K562 (cell line): ENCODE measurements at regions not wholly inside any gene's neighbourhood (a gene's known extent, or its start where the extent isn't known, plus 50 kb on each side); places are given as distances from the start of the nearest gene placed in this dataset.

Source experiments
- ATAC-seq: fragments of 200-7000 bp; cut with Tn5 transposase; 3 replicates; pipeline ENCODE4 v1.9.1; 2020; ENCODE audit warnings: moderate library complexity
- BruUV-seq: library from RNA; stranded (reverse); fragments of 400-500 nt; replicated peaks from 2 replicates; lab custom pipeline; 2021; lab: Mats Ljungman, UMichigan
- CTCF ChIA-PET: fragments of 300-600 bp; formaldehyde crosslinking; extraction: SDS; loops from one replicate; lab custom pipeline; 2021; ENCODE audit warnings: low intra/inter-chr PET ratio; lab: Yijun Ruan, JAX
- POLR2A ChIA-PET: fragments of 300-600, 350-650 bp; sonication (Branson Sonifier 250); formaldehyde crosslinking; extraction: SDS; loops from one replicate; lab custom pipeline; 2021; ENCODE audit warnings: antibody characterized with exemption, inconsistent platforms; lab: Yijun Ruan, JAX
- DNase-seq, 4 experiments: peaks; one replicate each; pipeline versions ENCODE4 v3.0.0 to v3.0.0-alpha.2; 2011 to 2018; ENCODE audit warnings: low spot score in 3 of 4, mixed read lengths in 3 of 4; ENCODE audit errors: extremely low read depth in 1 of 4
- FAIRE-seq: peaks from 2 replicates; lab custom pipeline; 2011; peaks lifted over from hg19 to GRCh38; lab: Jason Lieb, UNC
- H2AFZ ChIP-seq: 2 replicates; pipeline ENCODE4 v1.6.0; 2011; ENCODE audit warnings: low read depth, low read length, control low read depth, inconsistent platforms
- H3K27ac ChIP-seq: fragments of 200-600 bp; 3 replicates; pipeline ENCODE4 v1.8.0; 2011; ENCODE audit warnings: low read depth, mild to moderate bottlenecking, control low read depth, inconsistent platforms, low read length, moderate library complexity, mixed read lengths; ENCODE audit errors: extremely low read depth
- H3K27me3 ChIP-seq, 2 experiments: fragments of 300-600 bp in 1 of 2; 2 replicates in 1 of 2; 3 replicates in 1 of 2; pipeline versions ENCODE4 v1.6.0 to v1.8.0; 2011; ENCODE audit warnings: inconsistent platforms in 2 of 2, low read length in 2 of 2, mild to moderate bottlenecking in 1 of 2, mixed read lengths in 1 of 2, moderate library complexity in 1 of 2; ENCODE audit not compliant: control insufficient read depth in 2 of 2, insufficient read depth in 2 of 2
- H3K36me3 ChIP-seq: fragments of 300-600 bp; 3 replicates; pipeline ENCODE4 v1.8.0; 2011; ENCODE audit warnings: mild to moderate bottlenecking, low read length, inconsistent platforms; ENCODE audit not compliant: control insufficient read depth, insufficient read depth
- H3K4me1 ChIP-seq, 2 experiments: fragments of 200-600 bp in 1 of 2; replicated peaks in 1 of 2; 2 replicates in 1 of 2; 3 replicates in 1 of 2; pipeline versions ENCODE4 v1.5.1 to v1.8.0; 2011; ENCODE audit warnings: inconsistent platforms in 2 of 2, low read length in 2 of 2, mild to moderate bottlenecking in 1 of 2, mixed read lengths in 1 of 2, moderate library complexity in 1 of 2; ENCODE audit not compliant: control insufficient read depth in 2 of 2, insufficient read depth in 2 of 2
- H3K4me2 ChIP-seq: 2 replicates; pipeline ENCODE4 v1.6.1; 2011; ENCODE audit warnings: low read length, control low read depth, inconsistent platforms, mixed read lengths; ENCODE audit not compliant: insufficient read depth
- H3K4me3 ChIP-seq: fragments of 200-600 bp; sonication (generic), shearing (Covaris generic); 2 replicates; pipeline ENCODE4 v1.5.1; 2016; ENCODE audit warnings: control low read depth, inconsistent platforms
- H3K79me2 ChIP-seq: fragments of 200-600 bp; 3 replicates; pipeline ENCODE4 v1.8.0; 2011; ENCODE audit warnings: low read length, inconsistent platforms; ENCODE audit not compliant: control insufficient read depth, insufficient read depth
- H3K9ac ChIP-seq, 2 experiments: 2 replicates each; pipeline versions ENCODE4 v1.6.0 to v1.6.1; 2011; ENCODE audit warnings: low read depth in 2 of 2, low read length in 2 of 2, control low read depth in 1 of 2, inconsistent platforms in 1 of 2, mild to moderate bottlenecking in 1 of 2, mixed read lengths in 1 of 2; ENCODE audit not compliant: insufficient read depth in 1 of 2
- H3K9me1 ChIP-seq: one replicate; pipeline ENCODE4 v1.6.0; 2011; ENCODE audit warnings: inconsistent platforms, mild to moderate bottlenecking, low read length, moderate library complexity; ENCODE audit not compliant: control insufficient read depth, insufficient read depth
- H3K9me3 ChIP-seq: replicated peaks from 2 replicates; pipeline ENCODE4 v1.5.1; 2011; ENCODE audit warnings: low read depth, low read length, inconsistent platforms; ENCODE audit not compliant: control insufficient read depth, insufficient read depth
- H4K20me1 ChIP-seq: replicated peaks from 2 replicates; pipeline ENCODE4 v1.6.1; 2011; ENCODE audit warnings: low read length, inconsistent platforms, mixed read lengths; ENCODE audit not compliant: control insufficient read depth, insufficient read depth
- BACH1 ChIP-seq: fragments of 200-800 bp; sonication (Bioruptor generic); IDR thresholded peaks from 2 replicates; pipeline ENCODE4 v1.6.1; 2016; ENCODE audit warnings: missing genetic modification characterization, missing compliant biosample characterization
- ELF1 ChIP-seq: fragments of 200-800 bp; sonication (Bioruptor generic); IDR thresholded peaks from 2 replicates; pipeline ENCODE4 v1.6.1; 2016; ENCODE audit warnings: missing genetic modification characterization, missing compliant biosample characterization
- FOSL1 ChIP-seq: fragments of 200-800 bp; sonication (Bioruptor generic); conservative IDR thresholded peaks from 2 replicates; pipeline ENCODE4 v1.6.1; 2016; ENCODE audit warnings: missing genetic modification characterization, missing compliant biosample characterization
- HNRNPH1 ChIP-seq: fragments of 200-400 bp; formaldehyde crosslinking; optimal IDR thresholded peaks from 2 replicates; pipeline ENCODE3; 2017; ENCODE audit warnings: low read depth, mild to moderate bottlenecking, low read length, moderate library complexity
- KAT7 ChIP-seq: sonication (generic); formaldehyde crosslinking; IDR thresholded peaks from 2 replicates; pipeline ENCODE4 v1.8.0; 2022; ENCODE audit warnings: missing genetic modification reagents, mild to moderate bottlenecking, borderline replicate concordance
- KLF10 ChIP-seq: fragments of 250-450 bp; sonication (Bioruptor Pico); IDR thresholded peaks from 2 replicates; pipeline ENCODE4 v1.6.1; 2021; ENCODE audit warnings: matching md5 sums
- PHB2 ChIP-seq: fragments of 450-650 bp; IDR thresholded peaks from 2 replicates; pipeline ENCODE4 v1.6.1; 2017; ENCODE audit warnings: low read depth
- POLR2AphosphoS2 ChIP-seq: IDR thresholded peaks from 2 replicates; pipeline ENCODE4 v1.6.1; 2012; ENCODE audit warnings: low read length, improper control_type of control experiment
- POLR3G ChIP-seq: IDR thresholded peaks from 2 replicates; pipeline ENCODE4 v1.6.1; 2011; ENCODE audit not compliant: insufficient read length, insufficient replicate concordance; ENCODE audit errors: extremely low read depth
- SMARCE1 ChIP-seq: fragments of 450-650 bp; IDR thresholded peaks from 2 replicates; pipeline ENCODE4 v1.7.1; 2016; ENCODE audit warnings: mild to moderate bottlenecking
- SRSF7 ChIP-seq: fragments of 200-400 bp; formaldehyde crosslinking; optimal IDR thresholded peaks from 2 replicates; pipeline ENCODE3; 2017; ENCODE audit warnings: mild to moderate bottlenecking, low read depth, low read length
- ZFPM2 ChIP-seq: fragments of 250-450 bp; sonication (Bioruptor Pico); IDR thresholded peaks from 2 replicates; pipeline ENCODE4 v1.5.1; 2022; ENCODE audit warnings: mild to moderate bottlenecking
- WGBS: fragments of 100-300 bp; shearing (Covaris generic); methylation state at CpG from one replicate; pipeline ENCODE4 v1.1.6; 2016; ENCODE audit warnings: low coverage, mixed read lengths; ENCODE audit not compliant: insufficient coverage; ENCODE audit errors: missing lambda C conversion rate; 5-methylcytosine and 5-hydroxymethylcytosine counted together
- in situ Hi-C: fragments of 300-500 bp; cut with MboI; formaldehyde crosslinking; loops from 4 replicates; pipeline ENCODE4 v1.15.0; 2018; ENCODE audit warnings: inconsistent platforms, mixed read lengths
- intact Hi-C: fragments of 100-400 bp; cut with micrococcal nuclease; formaldehyde crosslinking; loops from 2 replicates; pipeline ENCODE4 v1.14.2; 2022
- TF ChIP-seq, protein P1 (sequence below): IDR thresholded peaks from 2 replicates; pipeline ENCODE4 v1.6.1; 2011; ENCODE audit warnings: borderline replicate concordance, low read depth, mild to moderate bottlenecking, moderate library complexity, low read length; ENCODE audit not compliant: insufficient read depth, poor library complexity, severe bottlenecking
- TF ChIP-seq, protein P2 (sequence below): fragments of 250-450 bp; sonication (Bioruptor Pico); IDR thresholded peaks from 2 replicates; pipeline ENCODE4 v1.8.0; 2021; ENCODE audit warnings: borderline replicate concordance, mild to moderate bottlenecking, moderate library complexity; ENCODE audit not compliant: poor library complexity, severe bottlenecking

DNA sequence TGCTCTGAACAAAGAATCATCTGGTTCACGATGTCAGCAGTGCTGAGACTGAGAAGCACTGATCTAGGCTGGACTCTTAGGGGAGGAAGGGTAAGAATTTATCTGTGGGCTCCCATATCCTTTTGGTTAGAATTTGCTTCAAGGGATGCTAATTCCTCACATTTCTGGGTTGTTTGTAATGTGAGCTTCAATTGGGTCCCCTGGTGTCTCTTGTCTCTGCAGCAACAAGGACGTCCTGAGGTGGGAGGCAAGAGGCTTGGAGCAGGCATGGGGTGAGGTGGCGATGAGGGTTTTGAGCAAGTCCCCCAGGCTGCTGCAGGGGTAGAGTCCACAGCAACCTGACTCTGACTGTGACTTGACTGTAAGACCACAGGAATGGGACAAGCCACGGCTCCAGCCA is 213.8 kb upstream of the NLRP1 start:
- ATAC-seq (no peak), FAIRE-seq (no peak), DNase-seq (no peak)
- ChIA-PET POLR2A (interaction anchor here (0.5 to 1.3 kb wide), 2 partner anchors 10 to 34 kb away, joined by 3 read pairs; no protein-coding TSS in a partner anchor), CTCF (no interaction called here)
- Histone ChIP-seq H3K9ac (no peak overlapping the region), H3K9me3 (no peaks in the 10 kb centered on the region), H3K27ac (no peak overlapping the region), H3K4me3 (no peak overlapping the region), H2AFZ (no peak overlapping the region), H3K9me1 (no peaks in the 10 kb centered on the region), H3K4me1 (no peaks in the 10 kb centered on the region), H3K27me3 (no peaks in the 10 kb centered on the region), H3K79me2 (no peaks in the 10 kb centered on the region), H3K4me2 (no peak overlapping the region), H4K20me1 (no peaks in the 10 kb centered on the region), H3K36me3 (no peaks in the 10 kb centered on the region)
- in situ Hi-C loops, result no loop called here
- 2% methylated on average over 4 of the region's 4 CpGs for WGBS
- no peak for TF ChIP-seq POLR2AphosphoS2
- TF ChIP-seq ZFPM2 (CRISPR knock-in tag), result no peak
- intact Hi-C loops, result no loop called here
- BruUV-seq, result no TSS peak

DNA sequence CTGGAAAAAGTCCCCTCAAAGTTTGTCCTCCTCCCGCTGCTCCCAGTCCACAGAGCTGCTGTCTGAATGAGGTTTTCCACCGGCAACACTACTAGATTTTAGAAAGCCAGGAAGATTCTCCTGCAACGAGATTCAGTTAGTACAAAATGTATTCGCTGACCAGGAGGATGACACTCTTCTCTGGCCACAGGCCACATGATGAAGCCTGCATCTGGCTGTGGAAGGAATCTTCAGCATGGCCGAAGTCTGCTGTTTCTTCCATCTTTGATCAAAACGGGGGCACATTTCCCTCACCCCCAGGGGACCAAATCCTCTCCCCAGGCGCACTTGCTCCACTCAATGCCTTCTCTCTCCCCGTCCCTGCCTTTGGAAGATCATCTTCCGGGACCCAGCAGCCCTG is 215.8 kb upstream of the NLRP1 start:
- H3K4me2 ChIP-seq, result no peak overlapping the region
- ChIA-PET POLR2A (no interaction called here), CTCF (no interaction called here)
- DNase-seq (no peak), ATAC-seq (no peak), FAIRE-seq (no peak)
- H3K27ac ChIP-seq, result no peak overlapping the region
- H3K9me3 ChIP-seq, result no peaks in the 10 kb centered on the region
- H3K4me1 ChIP-seq, result no peaks in the 10 kb centered on the region
- no peaks in the 10 kb centered on the region for H3K36me3 ChIP-seq
- H3K9me1 ChIP-seq, result no peaks in the 10 kb centered on the region
- BruUV-seq, result no TSS peak
- H3K9ac ChIP-seq, result no peak overlapping the region
- no peaks in the 10 kb centered on the region for H4K20me1 ChIP-seq
- in situ Hi-C loops, result no loop called here
- WGBS, result 0% methylated on average over 6 of the region's 9 CpGs
- H3K27me3 ChIP-seq, result no peaks in the 10 kb centered on the region
- no peak overlapping the region for H2AFZ ChIP-seq
- no peaks in the 10 kb centered on the region for H3K79me2 ChIP-seq
- intact Hi-C loops, result no loop called here
- no peak overlapping the region for H3K4me3 ChIP-seq
- TF ChIP-seq POLR3G (no peak), SMARCE1 (no peak), BACH1 (tag) (no peak), FOSL1 (no peak), PHB2 (no peak), ELF1 (tag) (no peak), KAT7 (CRISPR knock-in tag) (no peak), HNRNPH1 (no peak), KLF10 (CRISPR knock-in tag) (no peak), SRSF7 (no peak)
- TF ChIP-seq, protein P1, sequence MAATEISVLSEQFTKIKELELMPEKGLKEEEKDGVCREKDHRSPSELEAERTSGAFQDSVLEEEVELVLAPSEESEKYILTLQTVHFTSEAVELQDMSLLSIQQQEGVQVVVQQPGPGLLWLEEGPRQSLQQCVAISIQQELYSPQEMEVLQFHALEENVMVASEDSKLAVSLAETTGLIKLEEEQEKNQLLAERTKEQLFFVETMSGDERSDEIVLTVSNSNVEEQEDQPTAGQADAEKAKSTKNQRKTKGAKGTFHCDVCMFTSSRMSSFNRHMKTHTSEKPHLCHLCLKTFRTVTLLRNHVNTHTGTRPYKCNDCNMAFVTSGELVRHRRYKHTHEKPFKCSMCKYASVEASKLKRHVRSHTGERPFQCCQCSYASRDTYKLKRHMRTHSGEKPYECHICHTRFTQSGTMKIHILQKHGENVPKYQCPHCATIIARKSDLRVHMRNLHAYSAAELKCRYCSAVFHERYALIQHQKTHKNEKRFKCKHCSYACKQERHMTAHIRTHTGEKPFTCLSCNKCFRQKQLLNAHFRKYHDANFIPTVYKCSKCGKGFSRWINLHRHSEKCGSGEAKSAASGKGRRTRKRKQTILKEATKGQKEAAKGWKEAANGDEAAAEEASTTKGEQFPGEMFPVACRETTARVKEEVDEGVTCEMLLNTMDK, result no peak
- TF ChIP-seq, protein P2, sequence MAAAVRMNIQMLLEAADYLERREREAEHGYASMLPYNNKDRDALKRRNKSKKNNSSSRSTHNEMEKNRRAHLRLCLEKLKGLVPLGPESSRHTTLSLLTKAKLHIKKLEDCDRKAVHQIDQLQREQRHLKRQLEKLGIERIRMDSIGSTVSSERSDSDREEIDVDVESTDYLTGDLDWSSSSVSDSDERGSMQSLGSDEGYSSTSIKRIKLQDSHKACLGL (CRISPR knock-in tag), result no peak
